Adrenal gland (tissue), 5 donors: ENCODE measurements at regions not wholly inside any gene's neighbourhood (a gene's known extent, or its start where the extent isn't known, plus 50 kb on each side); places are given as distances from the start of the nearest gene placed in this dataset.

Experiments used
- POLR2A ChIP-seq, 2 donors: fragments of 450-650 bp; IDR thresholded peaks; one replicate each; pipeline ENCODE4 v1.6.1; 2017; ENCODE audit warnings: antibody characterized with exemption in 2 of 2, mild to moderate bottlenecking in 2 of 2, moderate library complexity in 1 of 2
- TF ChIP-seq, protein P1 (sequence below), 6 experiments: fragments of 450-650 bp in 4 of 6; fragments of 200-600 bp in 2 of 6; sonication (generic) in 1 of 6; IDR thresholded peaks; 1 replicate in 5 of 6; 2 replicates in 1 of 6; pipeline versions ENCODE4 v1.5.1 to v1.8.0; 2016 to 2021; ENCODE audit warnings: antibody characterized with exemption in 6 of 6, mild to moderate bottlenecking in 2 of 6, moderate library complexity in 1 of 6
- donor health status: DM: no; HTN: no; CAD: no.

DNA sequence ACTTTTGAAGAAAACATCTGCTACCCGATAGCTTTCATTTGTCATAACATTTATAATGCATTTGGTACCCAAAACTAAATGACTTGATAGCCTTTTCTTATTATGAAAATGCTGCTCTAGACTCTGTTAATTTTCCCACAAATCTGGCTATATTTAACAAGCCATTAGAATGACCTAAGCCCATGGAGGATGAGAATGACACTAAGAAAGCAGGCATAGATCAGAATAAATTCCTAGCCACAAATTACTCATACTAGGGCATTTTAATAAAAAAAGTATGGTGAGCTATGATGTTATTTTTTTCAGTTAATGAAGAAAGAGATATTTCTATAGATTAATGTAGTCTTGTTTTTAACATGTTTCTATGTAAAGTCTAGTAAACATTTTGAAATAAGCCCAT, 1728.3 kb downstream of the SUCLG1 start:
- TF ChIP-seq, protein P1, sequence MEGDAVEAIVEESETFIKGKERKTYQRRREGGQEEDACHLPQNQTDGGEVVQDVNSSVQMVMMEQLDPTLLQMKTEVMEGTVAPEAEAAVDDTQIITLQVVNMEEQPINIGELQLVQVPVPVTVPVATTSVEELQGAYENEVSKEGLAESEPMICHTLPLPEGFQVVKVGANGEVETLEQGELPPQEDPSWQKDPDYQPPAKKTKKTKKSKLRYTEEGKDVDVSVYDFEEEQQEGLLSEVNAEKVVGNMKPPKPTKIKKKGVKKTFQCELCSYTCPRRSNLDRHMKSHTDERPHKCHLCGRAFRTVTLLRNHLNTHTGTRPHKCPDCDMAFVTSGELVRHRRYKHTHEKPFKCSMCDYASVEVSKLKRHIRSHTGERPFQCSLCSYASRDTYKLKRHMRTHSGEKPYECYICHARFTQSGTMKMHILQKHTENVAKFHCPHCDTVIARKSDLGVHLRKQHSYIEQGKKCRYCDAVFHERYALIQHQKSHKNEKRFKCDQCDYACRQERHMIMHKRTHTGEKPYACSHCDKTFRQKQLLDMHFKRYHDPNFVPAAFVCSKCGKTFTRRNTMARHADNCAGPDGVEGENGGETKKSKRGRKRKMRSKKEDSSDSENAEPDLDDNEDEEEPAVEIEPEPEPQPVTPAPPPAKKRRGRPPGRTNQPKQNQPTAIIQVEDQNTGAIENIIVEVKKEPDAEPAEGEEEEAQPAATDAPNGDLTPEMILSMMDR (IDR thresholded peaks at IDR 0.05) = no peak
- no peak for TF ChIP-seq POLR2A (IDR thresholded peaks at IDR 0.05)
